ENCODE measurements at regions not wholly inside any gene's neighbourhood (a gene's known extent, or its start where the extent isn't known, plus 50 kb on each side); places are given as distances from the start of the nearest gene placed in this dataset.

DNA sequence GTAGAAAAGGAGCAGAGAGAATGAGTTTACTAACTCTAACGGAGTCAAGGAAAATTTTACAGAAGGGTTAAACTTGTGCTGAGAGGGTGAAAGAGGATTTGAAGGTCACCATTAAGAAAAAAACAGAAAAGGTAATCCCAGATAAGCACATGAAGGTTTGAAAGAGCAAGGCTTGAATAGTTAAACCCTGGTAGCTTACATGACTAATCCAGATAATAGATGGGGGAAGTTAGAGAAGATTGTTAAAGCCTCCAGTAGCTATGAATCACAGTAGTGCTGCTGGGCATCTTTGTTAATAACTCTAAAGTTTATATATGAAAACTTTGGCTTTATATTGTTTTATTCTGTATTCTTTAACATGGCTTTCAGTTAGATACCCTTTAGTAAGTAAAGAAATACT is 354.5 kb upstream of the FTMT start (continued):
- no peak for TF ChIP-seq ZNF687 (CRISPR knock-in tag; IDR thresholded peaks at IDR 0.05)
- no peak for TF ChIP-seq SKI (IDR thresholded peaks at IDR 0.05; ENCODE audit: partially characterized antibody)
- no peak for TF ChIP-seq ZBTB39 (CRISPR knock-in tag; IDR thresholded peaks at IDR 0.05)
- no peak for TF ChIP-seq ZNF441 (CRISPR knock-in tag; IDR thresholded peaks at IDR 0.05; ENCODE audit: borderline replicate concordance)
- TF ChIP-seq ARID4A (CRISPR knock-in tag; IDR thresholded peaks at IDR 0.05; ENCODE audit: borderline replicate concordance), result no peak
- TF ChIP-seq, protein P1, sequence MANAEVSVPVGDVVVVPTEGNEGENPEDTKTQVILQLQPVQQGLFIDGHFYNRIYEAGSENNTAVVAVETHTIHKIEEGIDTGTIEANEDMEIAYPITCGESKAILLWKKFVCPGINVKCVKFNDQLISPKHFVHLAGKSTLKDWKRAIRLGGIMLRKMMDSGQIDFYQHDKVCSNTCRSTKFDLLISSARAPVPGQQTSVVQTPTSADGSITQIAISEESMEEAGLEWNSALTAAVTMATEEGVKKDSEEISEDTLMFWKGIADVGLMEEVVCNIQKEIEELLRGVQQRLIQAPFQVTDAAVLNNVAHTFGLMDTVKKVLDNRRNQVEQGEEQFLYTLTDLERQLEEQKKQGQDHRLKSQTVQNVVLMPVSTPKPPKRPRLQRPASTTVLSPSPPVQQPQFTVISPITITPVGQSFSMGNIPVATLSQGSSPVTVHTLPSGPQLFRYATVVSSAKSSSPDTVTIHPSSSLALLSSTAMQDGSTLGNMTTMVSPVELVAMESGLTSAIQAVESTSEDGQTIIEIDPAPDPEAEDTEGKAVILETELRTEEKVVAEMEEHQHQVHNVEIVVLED (CRISPR knock-in tag; IDR thresholded peaks at IDR 0.05; ENCODE audit: borderline replicate concordance), result no peak
- TF ChIP-seq SMYD3 (CRISPR knock-in tag; IDR thresholded peaks at IDR 0.05), result no peak
- no peak for TF ChIP-seq ZUFSP (CRISPR knock-in tag; IDR thresholded peaks at IDR 0.05; ENCODE audit: borderline replicate concordance)
- TF ChIP-seq GPBP1L1 (CRISPR knock-in tag; IDR thresholded peaks at IDR 0.05), result no peak
